GM19043 (cell line): ENCODE measurements at regions not wholly inside any gene's neighbourhood (a gene's known extent, or its start where the extent isn't known, plus 50 kb on each side); places are given as distances from the start of the nearest gene placed in this dataset.
A peak's percentile ranks its signal among the peaks of the same experiment; 100 is the strongest.

ENCODE experiments used
- ATAC-seq: cut with Tn5 transposase; IDR thresholded peaks from one replicate; pipeline ENCODE4 v1.9.1; 2021; ENCODE audit warnings: low read depth; ENCODE audit not compliant: unreplicated experiment

- ATAC-seq, result no peak
Measured at GRCh38 chr15:94535298-94536048, 304.1 kb downstream of the MCTP2 start.

- no peak for ATAC-seq
Measured at GRCh38 chr15:94536549-94536948, 305.2 kb downstream of the MCTP2 start.

GRCh38 chr15:94538280-94538679 is 306.9 kb downstream of the MCTP2 start:
- no peak for ATAC-seq

- ATAC-seq, result no peak
Measured at GRCh38 chr15:94542391-94542790, 311.0 kb downstream of the MCTP2 start.

GRCh38 chr15:94546808-94547207 is 315.4 kb downstream of the MCTP2 start:
- ATAC-seq, result no peak

GRCh38 chr15:94547711-94548110 is 316.4 kb downstream of the MCTP2 start:
- no peak for ATAC-seq

- no peak for ATAC-seq
Measured at GRCh38 chr15:94555841-94556519, 324.6 kb downstream of the MCTP2 start.

GRCh38 chr15:94561036-94561689 is 329.8 kb downstream of the MCTP2 start:
- no peak for ATAC-seq

GRCh38 chr15:94563456-94563855 is 332.1 kb downstream of the MCTP2 start:
- ATAC-seq, result no peak

- ATAC-seq, result peak; percentile 81
Measured at GRCh38 chr15:94576889-94577533, 345.6 kb downstream of the MCTP2 start.

- ATAC-seq, result no peak
Measured at GRCh38 chr15:94579286-94579685, 347.9 kb downstream of the MCTP2 start.

- no peak for ATAC-seq
Measured at GRCh38 chr15:94580211-94580885, 349.0 kb downstream of the MCTP2 start.

- peak; percentile 46 for ATAC-seq
Measured at GRCh38 chr15:94582368-94582767, 351.0 kb downstream of the MCTP2 start.

- ATAC-seq, result peak; percentile 81
Measured at GRCh38 chr15:94584833-94585244, 353.5 kb downstream of the MCTP2 start.

GRCh38 chr15:94586099-94586498 is 354.7 kb downstream of the MCTP2 start:
- peak; percentile 55 for ATAC-seq

GRCh38 chr15:94587113-94587512 is 355.8 kb downstream of the MCTP2 start:
- ATAC-seq, result no peak

- no peak for ATAC-seq
Measured at GRCh38 chr15:94588993-94589392, 357.6 kb downstream of the MCTP2 start.

GRCh38 chr15:94592495-94592894 is 361.1 kb downstream of the MCTP2 start:
- ATAC-seq, result no peak

GRCh38 chr15:94596707-94597106 is 365.3 kb downstream of the MCTP2 start:
- ATAC-seq, result no peak

- no peak for ATAC-seq
Measured at GRCh38 chr15:94600505-94600904, 369.1 kb downstream of the MCTP2 start.
